IPS-15b (cell line): ENCODE measurements at regions not wholly inside any gene's neighbourhood (a gene's known extent, or its start where the extent isn't known, plus 50 kb on each side); places are given as distances from the start of the nearest gene placed in this dataset.

Source experiments
- H3K27me3 ChIP-seq: one replicate; pipeline ENCODE4 v1.6.1; 2013; ENCODE audit warnings: low read length; ENCODE audit not compliant: control insufficient read depth, insufficient read depth
- H3K36me3 ChIP-seq: one replicate; pipeline ENCODE4 v1.6.1; 2013; ENCODE audit warnings: low read length; ENCODE audit not compliant: control insufficient read depth, insufficient read depth
- H3K4me1 ChIP-seq: one replicate; pipeline ENCODE4 v1.6.1; 2013; ENCODE audit warnings: mild to moderate bottlenecking, low read length; ENCODE audit not compliant: control insufficient read depth, insufficient read depth
- H3K4me3 ChIP-seq: one replicate; pipeline ENCODE4 v1.5.1; 2013; ENCODE audit warnings: low read depth, low read length
- H3K9ac ChIP-seq: one replicate; pipeline ENCODE4 v1.6.1; 2013; ENCODE audit warnings: low read depth, mild to moderate bottlenecking, low read length
- H3K9me3 ChIP-seq: one replicate; pipeline ENCODE4 v1.6.1; 2013; ENCODE audit warnings: mild to moderate bottlenecking, low read length; ENCODE audit not compliant: control insufficient read depth, insufficient read depth

DNA sequence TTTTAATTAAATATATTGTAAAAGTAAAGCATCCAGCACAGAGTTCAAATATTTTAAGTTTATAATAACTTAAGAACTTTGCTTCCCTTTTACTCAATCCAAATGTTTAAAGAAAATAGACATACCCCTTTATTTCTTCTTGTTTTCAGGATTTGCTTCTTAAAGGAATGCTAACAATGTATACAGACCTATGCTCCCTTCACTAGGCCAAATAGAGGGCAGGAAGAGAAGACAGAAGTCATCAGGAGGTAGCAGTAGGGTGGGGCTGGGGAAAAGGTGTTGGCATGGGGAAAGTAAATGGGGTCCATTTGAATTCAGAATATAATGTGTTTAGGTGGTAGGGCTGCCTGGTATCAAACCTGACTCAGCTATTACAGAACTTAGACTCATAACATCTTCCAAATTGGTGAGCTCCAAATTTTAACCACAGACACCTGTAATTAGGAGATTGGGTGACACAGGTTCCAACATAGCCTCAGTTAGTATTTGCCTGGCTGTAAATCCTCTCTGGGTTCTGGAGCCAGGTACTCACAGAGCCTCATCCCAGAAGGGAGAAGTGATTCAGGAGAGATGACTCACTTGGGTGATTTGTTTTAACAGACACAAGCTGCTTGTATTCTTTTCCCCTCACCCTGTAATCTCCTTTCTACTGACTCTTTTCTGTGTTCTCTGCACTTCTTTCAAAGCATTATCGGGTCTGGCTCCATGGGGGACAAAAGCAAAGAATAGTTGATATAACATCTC is 60.1 kb upstream of the DUSP10 start:
- H3K9me3 ChIP-seq, result no peaks in the 10 kb centered on the region
- no peaks in the 10 kb centered on the region for H3K27me3 ChIP-seq
- H3K4me1 ChIP-seq, result no peaks in the 10 kb centered on the region
- no peak overlapping the region for H3K9ac ChIP-seq
- no peak overlapping the region for H3K4me3 ChIP-seq
- H3K36me3 ChIP-seq, result no peaks in the 10 kb centered on the region

- no peak overlapping the region for H3K4me3 ChIP-seq
- H3K4me1 ChIP-seq, result no peaks in the 10 kb centered on the region
- no peaks in the 10 kb centered on the region for H3K9me3 ChIP-seq
- no peak overlapping the region for H3K9ac ChIP-seq
- H3K27me3 ChIP-seq, result no peaks in the 10 kb centered on the region
- no peaks in the 10 kb centered on the region for H3K36me3 ChIP-seq
Measured at GRCh38 chr1:221801251-221801661, 59.4 kb upstream of the DUSP10 start.

DNA sequence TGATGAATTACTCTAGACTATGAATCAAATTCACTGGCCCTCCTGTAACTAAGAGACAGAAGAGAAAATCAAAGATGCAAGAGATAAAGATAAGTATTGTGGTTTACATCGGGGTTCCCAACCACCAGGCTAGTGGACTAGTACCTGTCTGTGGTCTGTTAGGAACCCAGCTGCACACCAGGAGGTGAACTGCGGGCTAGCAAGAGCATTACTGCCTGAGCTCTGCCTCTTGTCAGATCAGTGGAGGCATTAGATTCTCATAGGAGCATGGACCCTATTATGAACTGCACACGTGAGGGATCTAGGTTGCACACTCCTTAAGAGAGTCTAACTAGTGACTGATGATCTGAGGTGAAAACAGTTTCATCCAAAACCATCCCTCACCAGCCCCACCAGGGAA is 58.9 kb upstream of the DUSP10 start:
- no peaks in the 10 kb centered on the region for H3K9me3 ChIP-seq
- no peaks in the 10 kb centered on the region for H3K36me3 ChIP-seq
- no peak overlapping the region for H3K9ac ChIP-seq
- H3K4me3 ChIP-seq, result no peak overlapping the region
- H3K27me3 ChIP-seq, result no peaks in the 10 kb centered on the region
- H3K4me1 ChIP-seq, result no peaks in the 10 kb centered on the region

DNA sequence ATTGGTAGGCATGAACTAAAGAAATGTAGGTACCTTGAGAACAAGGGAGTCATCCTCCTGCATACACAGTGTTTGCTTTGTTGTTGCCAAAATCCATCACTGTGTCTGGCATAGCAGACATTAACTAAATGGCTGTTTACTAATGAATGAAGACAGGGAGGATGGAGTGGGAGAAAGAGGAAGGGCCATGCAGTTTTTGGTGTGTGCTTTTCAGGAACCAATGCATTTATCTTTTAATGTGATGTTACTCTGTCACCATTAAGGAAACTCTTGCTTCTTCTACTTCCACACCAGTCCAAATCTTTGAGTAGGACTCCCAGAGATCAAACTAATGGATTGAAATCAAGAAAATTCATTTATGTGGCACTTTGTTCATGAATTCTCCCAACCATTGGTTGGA is 55.6 kb upstream of the DUSP10 start:
- Histone ChIP-seq H3K9me3 (no peaks in the 10 kb centered on the region), H3K4me3 (no peak overlapping the region), H3K27me3 (no peaks in the 10 kb centered on the region), H3K36me3 (no peaks in the 10 kb centered on the region), H3K4me1 (no peaks in the 10 kb centered on the region), H3K9ac (no peak overlapping the region)

GRCh38 chr1:221796700-221797099 is 54.8 kb upstream of the DUSP10 start:
- no peak overlapping the region for H3K9ac ChIP-seq
- H3K36me3 ChIP-seq, result no peaks in the 10 kb centered on the region
- H3K4me3 ChIP-seq, result no peak overlapping the region
- no peaks in the 10 kb centered on the region for H3K27me3 ChIP-seq
- no peaks in the 10 kb centered on the region for H3K4me1 ChIP-seq
- H3K9me3 ChIP-seq, result no peaks in the 10 kb centered on the region

DNA sequence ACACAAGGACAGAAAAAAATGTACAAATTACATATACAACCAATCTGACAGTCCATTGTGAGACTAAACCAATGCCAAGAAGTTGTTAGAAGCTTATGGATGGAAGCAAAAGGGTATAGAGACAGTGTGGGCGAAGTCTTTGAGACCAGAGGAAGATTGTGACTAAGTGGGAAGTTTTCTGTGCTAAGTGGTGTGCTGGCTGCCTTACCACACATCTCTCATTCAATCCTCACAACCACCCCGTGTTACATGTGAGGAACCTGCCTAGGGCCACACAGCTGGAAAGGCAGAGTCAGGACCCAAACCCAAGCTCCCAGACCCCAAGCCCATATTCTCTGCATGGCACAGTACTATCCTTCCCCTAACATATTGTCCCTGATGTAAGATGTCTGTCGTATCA is 53.5 kb upstream of the DUSP10 start:
- Histone ChIP-seq H3K9ac (no peak overlapping the region), H3K4me3 (no peak overlapping the region), H3K27me3 (no peaks in the 10 kb centered on the region), H3K9me3 (no peaks in the 10 kb centered on the region), H3K36me3 (no peaks in the 10 kb centered on the region), H3K4me1 (no peaks in the 10 kb centered on the region)

- Histone ChIP-seq H3K27me3 (no peaks in the 10 kb centered on the region), H3K9me3 (no peaks in the 10 kb centered on the region), H3K4me1 (no peaks in the 10 kb centered on the region), H3K36me3 (no peaks in the 10 kb centered on the region), H3K4me3 (no peak overlapping the region), H3K9ac (no peak overlapping the region)
Measured at GRCh38 chr1:221794935-221795334, 53.0 kb upstream of the DUSP10 start.

DNA sequence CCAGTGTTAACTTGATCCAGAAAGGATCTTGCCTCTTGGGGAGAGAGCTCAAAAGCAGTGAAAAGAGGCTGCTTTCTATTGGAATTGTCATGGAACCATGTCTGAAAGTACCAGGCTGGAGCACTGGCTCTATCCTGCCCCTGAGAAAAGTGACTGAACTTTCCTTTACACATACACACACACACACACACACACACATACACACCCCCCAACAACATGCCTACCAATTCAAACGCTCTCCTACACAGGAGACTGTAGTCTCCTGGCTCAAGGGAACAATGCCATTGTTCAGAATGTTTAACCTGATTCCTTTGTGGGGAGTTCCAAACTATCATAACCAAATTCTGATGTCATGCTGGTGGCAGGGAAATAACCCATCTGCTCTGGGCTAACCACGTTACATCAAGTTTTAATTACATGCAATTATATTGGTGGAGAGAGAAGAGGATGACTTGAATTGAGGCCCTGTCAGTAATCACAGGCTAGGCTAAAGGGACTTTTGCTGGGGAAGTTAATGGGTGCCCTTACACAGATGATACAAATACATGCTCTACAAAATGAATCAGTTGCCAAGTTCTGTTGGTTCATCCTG is 52.3 kb upstream of the DUSP10 start:
- Histone ChIP-seq H3K9ac (no peak overlapping the region), H3K4me1 (no peaks in the 10 kb centered on the region), H3K4me3 (no peak overlapping the region)

DNA sequence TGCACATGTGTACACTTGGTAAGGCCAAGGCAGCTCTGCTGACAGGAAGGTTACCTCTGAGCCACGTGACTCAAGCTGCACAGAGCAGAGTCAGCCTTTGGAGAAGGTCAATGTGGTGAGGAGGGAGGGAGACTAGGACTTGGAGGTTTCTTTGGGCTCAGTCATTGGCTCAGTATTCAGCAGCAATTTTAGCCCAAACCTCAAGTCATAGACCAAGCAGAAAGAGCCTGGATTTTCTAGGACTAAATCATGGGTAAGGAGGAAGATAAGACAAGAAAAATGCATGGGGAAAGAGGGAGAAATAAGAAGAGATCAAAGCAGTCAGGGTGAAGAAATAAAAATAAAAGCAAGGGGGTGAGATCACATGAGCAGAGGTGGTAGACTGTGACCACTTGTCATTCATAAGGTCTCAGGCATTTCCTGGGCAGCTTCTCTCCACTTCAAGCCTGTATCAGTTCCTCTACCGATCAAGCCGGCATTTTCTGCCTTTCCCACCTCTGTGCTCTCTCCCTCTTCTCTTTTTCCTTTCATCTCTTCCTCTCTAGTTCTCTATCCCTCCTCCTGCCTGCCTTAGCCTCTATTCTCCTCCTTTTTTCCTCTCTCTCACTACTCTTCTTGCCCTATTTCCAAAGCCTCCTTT is 51.7 kb upstream of the DUSP10 start:
- Histone ChIP-seq H3K4me3 (no peak overlapping the region), H3K9me3 (no peaks in the 10 kb centered on the region), H3K36me3 (no peaks in the 10 kb centered on the region), H3K4me1 (no peaks in the 10 kb centered on the region), H3K27me3 (no peaks in the 10 kb centered on the region), H3K9ac (no peak overlapping the region)

More for the DNA sequence above, 52.3 kb upstream of the DUSP10 start:
- Histone ChIP-seq H3K9me3 (no peaks in the 10 kb centered on the region), H3K36me3 (no peaks in the 10 kb centered on the region), H3K27me3 (no peaks in the 10 kb centered on the region)

GRCh38 chr1:221791846-221792245 is 50.0 kb upstream of the DUSP10 start:
- H3K27me3 ChIP-seq, result no peaks in the 10 kb centered on the region
- no peak overlapping the region for H3K4me3 ChIP-seq
- H3K9me3 ChIP-seq, result no peaks in the 10 kb centered on the region
- H3K36me3 ChIP-seq, result no peaks in the 10 kb centered on the region
- no peak overlapping the region for H3K9ac ChIP-seq
- no peaks in the 10 kb centered on the region for H3K4me1 ChIP-seq
